C4-2B (cell line): ENCODE measurements at regions not wholly inside any gene's neighbourhood (a gene's known extent, or its start where the extent isn't known, plus 50 kb on each side); places are given as distances from the start of the nearest gene placed in this dataset.
"Not testable (repeated sequence)": the region's sequence is repeated elsewhere in the genome, so short reads cannot be mapped to it uniquely, and the experiment has no call there.

ENCODE experiments used
- CTCF ChIP-seq: fragments of 450-650 bp; conservative IDR thresholded peaks from 2 replicates; pipeline ENCODE4 v1.5.1; 2017; ENCODE audit warnings: mild to moderate bottlenecking
- ZFX ChIP-seq: fragments of 450-650 bp; IDR thresholded peaks from 2 replicates; pipeline ENCODE4 v1.6.1; 2017

- not testable (repeated sequence) for TF ChIP-seq CTCF, ZFX
Observed at GRCh38 chr4:65998807-65999517, 328.7 kb upstream of the EPHA5 start.
